SK-N-SH (cell line): ENCODE measurements at regions not wholly inside any gene's neighbourhood (a gene's known extent, or its start where the extent isn't known, plus 50 kb on each side); places are given as distances from the start of the nearest gene placed in this dataset.

Source experiments
- CTCF ChIA-PET: fragments of 300-600, 350-600 bp; formaldehyde crosslinking; extraction: SDS; loops from one replicate; lab custom pipeline; 2021; lab: Yijun Ruan, JAX
- POLR2A ChIA-PET: fragments of 350-600 bp; sonication (Branson Sonifier 250); formaldehyde crosslinking; extraction: SDS; loops from one replicate; lab custom pipeline; 2020; ENCODE audit warnings: antibody characterized with exemption, inconsistent platforms; lab: Yijun Ruan, JAX
- DNase-seq: peaks from one replicate; pipeline ENCODE4 v3.0.0; 2012
- H2AFZ ChIP-seq: fragments of 200-600 bp; sonication (generic); 2 replicates; pipeline ENCODE4 v1.8.1; 2016; ENCODE audit warnings: antibody characterized with exemption, mild to moderate bottlenecking, low read depth
- H3F3A ChIP-seq: fragments of 200-600 bp; sonication (generic); replicated peaks from 2 replicates; pipeline ENCODE3; 2016; ENCODE audit warnings: antibody characterized with exemption, mild to moderate bottlenecking; ENCODE audit not compliant: insufficient read depth
- H3K27ac ChIP-seq, 2 experiments: fragments of 200-500 bp in 1 of 2; fragments of 200-600 bp in 1 of 2; sonication (Bioruptor generic) in 1 of 2; sonication (generic), shearing (Covaris generic) in 1 of 2; 2 replicates each; pipeline versions ENCODE4 v1.5.1 to v1.6.1; 2014 to 2016; ENCODE audit warnings: low read depth in 2 of 2, inconsistent platforms in 1 of 2, low read length in 1 of 2, mild to moderate bottlenecking in 1 of 2, mixed read lengths in 1 of 2
- H3K27me3 ChIP-seq: fragments of 200-600 bp; sonication (generic), shearing (Covaris generic); 2 replicates; pipeline ENCODE4 v1.6.1; 2016; ENCODE audit warnings: mixed run types; ENCODE audit not compliant: insufficient read depth
- H3K36me3 ChIP-seq, 2 experiments: fragments of 200-500 bp in 1 of 2; fragments of 200-600 bp in 1 of 2; sonication (Bioruptor generic) in 1 of 2; sonication (generic) in 1 of 2; replicated peaks in 1 of 2; 2 replicates each; pipeline versions ENCODE3 to v1.5.1; 2014 to 2016; ENCODE audit warnings: low read length in 1 of 2, mild to moderate bottlenecking in 1 of 2; ENCODE audit not compliant: insufficient read depth in 2 of 2, control insufficient read depth in 1 of 2
- H3K4me1 ChIP-seq, 2 experiments: fragments of 200-500 bp in 1 of 2; fragments of 200-600 bp in 1 of 2; sonication (Bioruptor generic) in 1 of 2; sonication (generic), shearing (Covaris generic) in 1 of 2; 2 replicates each; pipeline versions ENCODE4 v1.5.1 to v1.6.1; 2014 to 2016; ENCODE audit warnings: low read depth in 1 of 2, low read length in 1 of 2, mixed run types in 1 of 2; ENCODE audit not compliant: insufficient read depth in 2 of 2, control insufficient read depth in 1 of 2
- H3K4me2 ChIP-seq: fragments of 200-600 bp; sonication (generic), shearing (Covaris generic); 2 replicates; pipeline ENCODE4 v1.6.1; 2017; ENCODE audit warnings: mixed run types
- H3K4me3 ChIP-seq, 2 experiments: fragments of 200-500 bp in 1 of 2; fragments of 200-600 bp in 1 of 2; sonication (Bioruptor generic) in 1 of 2; sonication (generic), shearing (Covaris generic) in 1 of 2; 2 replicates each; pipeline versions ENCODE4 v1.5.1 to v1.8.1; 2014 to 2016; ENCODE audit warnings: low read depth in 2 of 2, inconsistent platforms in 1 of 2, low read length in 1 of 2, mild to moderate bottlenecking in 1 of 2, mixed read lengths in 1 of 2, moderate library complexity in 1 of 2
- H3K79me2 ChIP-seq: fragments of 200-600 bp; sonication (generic); 2 replicates; pipeline ENCODE4 v1.8.1; 2017; ENCODE audit warnings: mild to moderate bottlenecking; ENCODE audit not compliant: insufficient read depth
- H3K9ac ChIP-seq: fragments of 200-600 bp; sonication (generic); 2 replicates; pipeline ENCODE4 v1.6.1; 2017; ENCODE audit warnings: mixed run types
- H3K9me2 ChIP-seq: fragments of 200-600 bp; sonication (generic); 2 replicates; pipeline ENCODE4 v1.6.1; 2017; ENCODE audit warnings: mixed run types
- H3K9me3 ChIP-seq: fragments of 200-600 bp; sonication (generic); 2 replicates; pipeline ENCODE4 v1.6.1; 2017; ENCODE audit warnings: mixed run types, mild to moderate bottlenecking, moderate library complexity
- H4K20me1 ChIP-seq: fragments of 200-600 bp; sonication (generic); 2 replicates; pipeline ENCODE4 v1.6.1; 2017; ENCODE audit warnings: mild to moderate bottlenecking, mixed run types; ENCODE audit not compliant: insufficient read depth
- EP300 ChIP-seq, 2 experiments: IDR thresholded peaks; 2 replicates each; pipeline versions ENCODE4 v1.4.0 to v1.6.1; 2012; ENCODE audit warnings: borderline replicate concordance in 1 of 2, low read depth in 1 of 2, low read length in 1 of 2
- EZH2phosphoT487 ChIP-seq: fragments of 200-600 bp; sonication (generic); IDR thresholded peaks from 2 replicates; pipeline ENCODE4 v1.6.1; 2017; ENCODE audit warnings: low read depth, mixed run types, mild to moderate bottlenecking, antibody characterized with exemption, moderate library complexity, borderline replicate concordance
- FOSL2 ChIP-seq: IDR thresholded peaks from 2 replicates; pipeline ENCODE4 v1.4.0; 2012; ENCODE audit warnings: low read depth, mild to moderate bottlenecking, moderate library complexity, borderline replicate concordance
- FOXJ3 ChIP-seq: sonication (generic); formaldehyde crosslinking; IDR thresholded peaks from 2 replicates; pipeline ENCODE4 v1.5.1; 2020; ENCODE audit warnings: mild to moderate bottlenecking, missing genetic modification reagents
- FOXM1 ChIP-seq: IDR thresholded peaks from 2 replicates; pipeline ENCODE4 v1.4.0; 2012; ENCODE audit warnings: low read depth, mild to moderate bottlenecking
- GABPA ChIP-seq: IDR thresholded peaks from 2 replicates; pipeline ENCODE4 v1.4.0; 2012; ENCODE audit warnings: low read depth, mild to moderate bottlenecking
- GATA2 ChIP-seq: sonication (generic); formaldehyde crosslinking; IDR thresholded peaks from 2 replicates; pipeline ENCODE4 v1.5.0; 2020; ENCODE audit warnings: mild to moderate bottlenecking, missing genetic modification reagents
- JUND ChIP-seq: IDR thresholded peaks from 2 replicates; pipeline ENCODE4 v1.4.0; 2012
- MAX ChIP-seq: IDR thresholded peaks from 2 replicates; pipeline ENCODE4 v1.4.0; 2012; ENCODE audit warnings: low read depth
- NFIC ChIP-seq: IDR thresholded peaks from 2 replicates; pipeline ENCODE4 v1.4.0; 2012; ENCODE audit warnings: borderline replicate concordance
- RAD21 ChIP-seq: IDR thresholded peaks from 2 replicates; pipeline ENCODE4 v1.6.1; 2012; ENCODE audit warnings: mild to moderate bottlenecking, low read length
- RCOR1 ChIP-seq: fragments of 150-350 bp; IDR thresholded peaks from 2 replicates; pipeline ENCODE4 v1.6.1; 2017; ENCODE audit warnings: antibody characterized with exemption, low read length
- SIN3A ChIP-seq: IDR thresholded peaks from 2 replicates; pipeline ENCODE4 v1.6.1; 2012; ENCODE audit warnings: low read depth, mild to moderate bottlenecking, low read length, moderate library complexity, borderline replicate concordance
- TAF1 ChIP-seq: IDR thresholded peaks from 2 replicates; pipeline ENCODE4 v1.6.1; 2012; ENCODE audit warnings: low read depth, mild to moderate bottlenecking, low read length, moderate library complexity, borderline replicate concordance
- YY1 ChIP-seq: IDR thresholded peaks from 2 replicates; pipeline ENCODE4 v1.4.0; 2012; ENCODE audit warnings: low read depth, mild to moderate bottlenecking
- WGBS: methylation state at CpG from one replicate; pipeline ENCODE4 v1.1.6; 2017; ENCODE audit warnings: low lambda C conversion rate; 5-methylcytosine and 5-hydroxymethylcytosine counted together
- TF ChIP-seq, protein P1 (sequence below): fragments of 200-600 bp; sonication (generic); IDR thresholded peaks from 2 replicates; pipeline ENCODE4 v1.6.1; 2017; ENCODE audit warnings: antibody characterized with exemption, mild to moderate bottlenecking, moderate library complexity
- TF ChIP-seq, protein P2 (sequence below): IDR thresholded peaks from 2 replicates; pipeline ENCODE4; 2012
- TF ChIP-seq, protein P3 (sequence below): fragments of 150-350 bp; IDR thresholded peaks from 2 replicates; pipeline ENCODE4 v1.6.1; 2017; ENCODE audit warnings: antibody characterized with exemption, low read length, low read depth, borderline replicate concordance
- TF ChIP-seq, protein P4 (sequence below): IDR thresholded peaks from 2 replicates; pipeline ENCODE4 v1.4.0; 2012; ENCODE audit warnings: low read depth, borderline replicate concordance

GRCh38 chr10:106296750-106297392 is 867.6 kb downstream of the SORCS1 start (continued):
- TF ChIP-seq EP300 (IDR thresholded peaks at IDR 0.05; ENCODE audit: borderline replicate concordance in 1 of 2, low read depth in 1 of 2, low read length in 1 of 2) (no peak), SIN3A (no peak), FOXM1 (no peak), GABPA (no peak), RCOR1 (no peak), FOSL2 (no peak)
- TF ChIP-seq, protein P1, sequence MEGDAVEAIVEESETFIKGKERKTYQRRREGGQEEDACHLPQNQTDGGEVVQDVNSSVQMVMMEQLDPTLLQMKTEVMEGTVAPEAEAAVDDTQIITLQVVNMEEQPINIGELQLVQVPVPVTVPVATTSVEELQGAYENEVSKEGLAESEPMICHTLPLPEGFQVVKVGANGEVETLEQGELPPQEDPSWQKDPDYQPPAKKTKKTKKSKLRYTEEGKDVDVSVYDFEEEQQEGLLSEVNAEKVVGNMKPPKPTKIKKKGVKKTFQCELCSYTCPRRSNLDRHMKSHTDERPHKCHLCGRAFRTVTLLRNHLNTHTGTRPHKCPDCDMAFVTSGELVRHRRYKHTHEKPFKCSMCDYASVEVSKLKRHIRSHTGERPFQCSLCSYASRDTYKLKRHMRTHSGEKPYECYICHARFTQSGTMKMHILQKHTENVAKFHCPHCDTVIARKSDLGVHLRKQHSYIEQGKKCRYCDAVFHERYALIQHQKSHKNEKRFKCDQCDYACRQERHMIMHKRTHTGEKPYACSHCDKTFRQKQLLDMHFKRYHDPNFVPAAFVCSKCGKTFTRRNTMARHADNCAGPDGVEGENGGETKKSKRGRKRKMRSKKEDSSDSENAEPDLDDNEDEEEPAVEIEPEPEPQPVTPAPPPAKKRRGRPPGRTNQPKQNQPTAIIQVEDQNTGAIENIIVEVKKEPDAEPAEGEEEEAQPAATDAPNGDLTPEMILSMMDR: no peak

GRCh38 chr10:106284802-106285587 is 879.5 kb downstream of the SORCS1 start:
- TF ChIP-seq EZH2phosphoT487 (no peak), EP300 (IDR thresholded peaks at IDR 0.05; ENCODE audit: borderline replicate concordance in 1 of 2, low read depth in 1 of 2, low read length in 1 of 2) (no peak), RAD21 (no peak), FOXJ3 (CRISPR knock-in tag) (no peak), MAX (no peak), SIN3A (no peak), YY1 (no peak), FOXM1 (no peak), TAF1 (no peak), GATA2 (CRISPR knock-in tag) (no peak), NFIC (no peak), JUND (no peak)
- TF ChIP-seq, protein P2, sequence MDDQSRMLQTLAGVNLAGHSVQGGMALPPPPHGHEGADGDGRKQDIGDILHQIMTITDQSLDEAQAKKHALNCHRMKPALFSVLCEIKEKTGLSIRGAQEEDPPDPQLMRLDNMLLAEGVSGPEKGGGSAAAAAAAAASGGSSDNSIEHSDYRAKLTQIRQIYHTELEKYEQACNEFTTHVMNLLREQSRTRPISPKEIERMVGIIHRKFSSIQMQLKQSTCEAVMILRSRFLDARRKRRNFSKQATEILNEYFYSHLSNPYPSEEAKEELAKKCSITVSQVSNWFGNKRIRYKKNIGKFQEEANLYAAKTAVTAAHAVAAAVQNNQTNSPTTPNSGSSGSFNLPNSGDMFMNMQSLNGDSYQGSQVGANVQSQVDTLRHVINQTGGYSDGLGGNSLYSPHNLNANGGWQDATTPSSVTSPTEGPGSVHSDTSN: no peak
- TF ChIP-seq, protein P3, sequence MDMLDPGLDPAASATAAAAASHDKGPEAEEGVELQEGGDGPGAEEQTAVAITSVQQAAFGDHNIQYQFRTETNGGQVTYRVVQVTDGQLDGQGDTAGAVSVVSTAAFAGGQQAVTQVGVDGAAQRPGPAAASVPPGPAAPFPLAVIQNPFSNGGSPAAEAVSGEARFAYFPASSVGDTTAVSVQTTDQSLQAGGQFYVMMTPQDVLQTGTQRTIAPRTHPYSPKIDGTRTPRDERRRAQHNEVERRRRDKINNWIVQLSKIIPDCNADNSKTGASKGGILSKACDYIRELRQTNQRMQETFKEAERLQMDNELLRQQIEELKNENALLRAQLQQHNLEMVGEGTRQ: no peak
- TF ChIP-seq, protein P4, sequence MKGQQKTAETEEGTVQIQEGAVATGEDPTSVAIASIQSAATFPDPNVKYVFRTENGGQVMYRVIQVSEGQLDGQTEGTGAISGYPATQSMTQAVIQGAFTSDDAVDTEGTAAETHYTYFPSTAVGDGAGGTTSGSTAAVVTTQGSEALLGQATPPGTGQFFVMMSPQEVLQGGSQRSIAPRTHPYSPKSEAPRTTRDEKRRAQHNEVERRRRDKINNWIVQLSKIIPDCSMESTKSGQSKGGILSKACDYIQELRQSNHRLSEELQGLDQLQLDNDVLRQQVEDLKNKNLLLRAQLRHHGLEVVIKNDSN: no peak
- Histone ChIP-seq H3K4me2 (no peak overlapping the region), H3K4me1 (no peaks in the 10 kb centered on the region), H2AFZ (no peak overlapping the region), H3K27me3 (no peaks in the 10 kb centered on the region), H3K36me3 (no peaks in the 10 kb centered on the region), H3K9ac (no peak overlapping the region), H3K79me2 (no peaks in the 10 kb centered on the region), H3F3A (no peaks in the 10 kb centered on the region), H4K20me1 (no peaks in the 10 kb centered on the region), H3K27ac (no peak overlapping the region), H3K9me3 (no peaks in the 10 kb centered on the region; the same call in 1 of the 2 replicates), H3K9me2 (no peaks in the 10 kb centered on the region), H3K4me3 (no peak overlapping the region)
- ChIA-PET CTCF (no interaction called here), POLR2A (no interaction called here)
- no peak for DNase-seq
- 11% methylated on average over 4 of the region's 4 CpGs for WGBS
